PC-9 (cell line): ENCODE measurements at regions not wholly inside any gene's neighbourhood (a gene's known extent, or its start where the extent isn't known, plus 50 kb on each side); places are given as distances from the start of the nearest gene placed in this dataset.

Experiments
- BruUV-seq: library from RNA; stranded (reverse); fragments of 400-500 nt; replicated peaks from 2 replicates; lab custom pipeline; 2021; lab: Mats Ljungman, UMichigan
- CTCF ChIA-PET: fragments of 300-600 bp; sonication (Branson Sonifier 250); formaldehyde crosslinking; loops from one replicate; lab custom pipeline; 2022; ENCODE audit warnings: antibody characterized with exemption; lab: Charles Lee
- POLR2A ChIA-PET: fragments of 300-600 bp; sonication (Branson Sonifier 250); formaldehyde crosslinking; loops from one replicate; lab custom pipeline; 2022; ENCODE audit warnings: antibody characterized with exemption; ENCODE audit not compliant: unreplicated experiment; lab: Charles Lee
- DNase-seq, 2 experiments: peaks; one replicate each; pipeline versions ENCODE4 v3.0.0 to v3.0.0-alpha.2; 2015 to 2022; ENCODE audit warnings: mixed read lengths in 1 of 2
- H2AFZ ChIP-seq: fragments of 200-600 bp; sonication (generic); 2 replicates; pipeline ENCODE4 v1.8.1; 2017; ENCODE audit warnings: antibody characterized with exemption
- H3F3A ChIP-seq: fragments of 200-600 bp; sonication (generic); 2 replicates; pipeline ENCODE4 v1.8.1; 2017; ENCODE audit warnings: antibody characterized with exemption, mild to moderate bottlenecking, low read depth; ENCODE audit not compliant: insufficient read depth
- H3K27ac ChIP-seq: fragments of 200-600 bp; sonication (generic); 2 replicates; pipeline ENCODE4 v1.6.1; 2016; ENCODE audit warnings: mixed run types
- H3K27me3 ChIP-seq: fragments of 200-600 bp; sonication (generic); 2 replicates; pipeline ENCODE4 v1.6.1; 2016; ENCODE audit warnings: low read depth, mixed run types; ENCODE audit not compliant: insufficient read depth
- H3K36me3 ChIP-seq: fragments of 200-600 bp; sonication (generic); 2 replicates; pipeline ENCODE4 v1.6.1; 2016; ENCODE audit warnings: low read depth, mixed run types
- H3K4me1 ChIP-seq: fragments of 200-600 bp; sonication (generic); replicated peaks from 2 replicates; pipeline ENCODE4 v1.6.1; 2016; ENCODE audit warnings: mixed run types; ENCODE audit not compliant: insufficient read depth
- H3K4me2 ChIP-seq: fragments of 200-600 bp; sonication (generic); 2 replicates; pipeline ENCODE4 v1.6.1; 2017; ENCODE audit warnings: mixed run types
- H3K4me3 ChIP-seq: fragments of 200-600 bp; sonication (generic); 2 replicates; pipeline ENCODE4 v1.6.1; 2016; ENCODE audit warnings: mixed run types
- H3K79me2 ChIP-seq: fragments of 200-600 bp; sonication (generic); 2 replicates; pipeline ENCODE4 v1.6.1; 2017; ENCODE audit warnings: low read depth, mixed run types
- H3K9me2 ChIP-seq: fragments of 200-600 bp; sonication (generic); 2 replicates; pipeline ENCODE4 v1.8.1; 2017; ENCODE audit warnings: mild to moderate bottlenecking; ENCODE audit not compliant: insufficient read depth
- H3K9me3 ChIP-seq: fragments of 200-600 bp; sonication (generic); 2 replicates; pipeline ENCODE4 v1.8.1; 2016; ENCODE audit warnings: low read depth; ENCODE audit not compliant: insufficient read depth
- H4K20me1 ChIP-seq: fragments of 200-600 bp; sonication (generic); 2 replicates; pipeline ENCODE4 v1.8.1; 2017; ENCODE audit not compliant: insufficient read depth
- CTCF ChIP-seq: fragments of 200-600 bp; sonication (generic); conservative IDR thresholded peaks from 2 replicates; pipeline ENCODE4 v1.6.1; 2017; ENCODE audit warnings: mixed run types, antibody characterized with exemption, mild to moderate bottlenecking, moderate library complexity
- EZH2 ChIP-seq: fragments of 200-600 bp; sonication (generic); IDR thresholded peaks from 2 replicates; pipeline ENCODE4 v1.8.0; 2017; ENCODE audit warnings: antibody characterized with exemption, low read depth
- intact Hi-C: fragments of 100-400 bp; cut with micrococcal nuclease; formaldehyde crosslinking; loops from one replicate; pipeline ENCODE4 v1.10.0; 2022; ENCODE audit not compliant: unreplicated experiment

GRCh38 chr5:93179466-93179865 lies 401.6 kb downstream of the NR2F1-AS1 start:
- Histone ChIP-seq H3K9me3 (no peaks in the 10 kb centered on the region), H3K27ac (no peak overlapping the region), H3F3A (no peaks in the 10 kb centered on the region), H3K79me2 (no peaks in the 10 kb centered on the region), H3K27me3 (no peaks in the 10 kb centered on the region), H3K4me2 (no peak overlapping the region), H3K9me2 (no peaks in the 10 kb centered on the region), H4K20me1 (no peaks in the 10 kb centered on the region), H2AFZ (no peak overlapping the region), H3K4me1 (no peaks in the 10 kb centered on the region), H3K4me3 (no peak overlapping the region), H3K36me3 (no peaks in the 10 kb centered on the region)
- DNase-seq: no peak
- no TSS peak for BruUV-seq
- TF ChIP-seq EZH2 (no peak), CTCF (no peak)
- intact Hi-C loops: no loop called here
- CTCF ChIA-PET: no interaction called here
- POLR2A ChIA-PET: no interaction called here

DNA sequence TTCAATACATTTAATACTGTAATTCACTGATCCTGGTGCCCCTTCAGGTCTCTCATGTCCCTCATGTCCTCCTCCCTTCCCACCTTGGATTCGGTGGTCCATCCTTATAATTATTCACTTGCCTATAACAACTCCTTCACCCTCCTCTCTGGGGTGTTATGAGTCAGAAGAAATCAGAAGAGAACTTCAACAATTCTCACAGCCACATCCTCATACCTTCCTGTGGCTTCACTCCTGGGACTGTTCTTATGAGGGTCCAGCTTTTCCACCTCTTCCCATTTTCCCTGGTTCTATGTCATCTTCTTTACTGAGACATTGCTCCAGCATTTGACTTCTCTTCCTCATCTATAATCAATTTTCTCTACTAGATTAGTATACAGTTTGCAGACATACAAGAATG lies 406.1 kb downstream of the NR2F1-AS1 start:
- no peaks in the 10 kb centered on the region for H3F3A ChIP-seq
- no peaks in the 10 kb centered on the region for H3K4me1 ChIP-seq
- no peaks in the 10 kb centered on the region for H3K9me3 ChIP-seq
- ChIA-PET CTCF (no interaction called here), POLR2A (no interaction called here)
- no peak overlapping the region for H3K27ac ChIP-seq
- DNase-seq: no peak
- H3K4me2 ChIP-seq: no peak overlapping the region
- no peaks in the 10 kb centered on the region for H3K36me3 ChIP-seq
- intact Hi-C loops: no loop called here
- H3K79me2 ChIP-seq: no peaks in the 10 kb centered on the region
- no peaks in the 10 kb centered on the region for H3K27me3 ChIP-seq
- no peaks in the 10 kb centered on the region for H3K9me2 ChIP-seq
- no peak for TF ChIP-seq CTCF
- TF ChIP-seq EZH2: no peak
- BruUV-seq: no TSS peak
- H4K20me1 ChIP-seq: no peaks in the 10 kb centered on the region
- H2AFZ ChIP-seq: no peak overlapping the region
- no peak overlapping the region for H3K4me3 ChIP-seq

- intact Hi-C loops: loop anchor here (10.0 kb wide), 1 partner anchor 129 kb away; no protein-coding TSS in a partner anchor
- 0 out of 2 replicates have a peak, but pooled peaks cover 7% of the 10 kb centered on the region for H3K9me3 ChIP-seq
- H3K79me2 ChIP-seq: no peaks in the 10 kb centered on the region
- no peak overlapping the region for H3K4me2 ChIP-seq
- H3K4me1 ChIP-seq: peaks cover 51% of the 10 kb centered on the region
- peaks cover 26% of the 10 kb centered on the region for H3F3A ChIP-seq
- peak overlapping the region; percentile 98; the same call in 1 of the 2 replicates for H3K27ac ChIP-seq
- ChIA-PET POLR2A (no interaction called here), CTCF (no interaction called here)
- H3K9me2 ChIP-seq: no peaks in the 10 kb centered on the region
- H4K20me1 ChIP-seq: no peaks in the 10 kb centered on the region
- H2AFZ ChIP-seq: no peak overlapping the region
- TF ChIP-seq EZH2 (no peak), CTCF (no peak)
- BruUV-seq: no TSS peak
- no peak for DNase-seq
- no peak overlapping the region for H3K4me3 ChIP-seq
- H3K27me3 ChIP-seq: no peaks in the 10 kb centered on the region
- no peaks in the 10 kb centered on the region for H3K36me3 ChIP-seq
Measured at GRCh38 chr5:93165559-93165958, 415.5 kb downstream of the NR2F1-AS1 start.
